ENCODE measurements at regions not wholly inside any gene's neighbourhood (a gene's known extent, or its start where the extent isn't known, plus 50 kb on each side); places are given as distances from the start of the nearest gene placed in this dataset.

DNA sequence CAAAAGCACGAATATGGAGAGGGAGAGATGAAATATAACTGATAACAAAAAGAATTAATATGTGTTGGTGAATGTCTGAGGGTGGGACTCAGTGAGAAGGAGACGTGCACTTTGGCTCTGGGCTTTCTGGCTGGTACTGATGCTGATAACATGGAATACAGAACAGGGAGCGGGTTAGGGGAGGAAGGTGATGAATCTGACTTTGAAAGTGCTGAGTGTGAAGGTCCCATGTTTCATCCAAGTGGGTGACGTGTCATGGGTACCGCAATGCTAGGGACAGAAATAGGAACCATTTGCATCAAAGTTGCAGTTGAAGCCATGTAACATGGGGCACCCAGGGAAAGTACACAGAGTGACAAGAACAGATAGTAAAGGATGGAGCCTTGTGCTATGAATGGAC, 236.6 kb upstream of the MYO3A start:
- WGBS, 2 donors (ENCODE audit: low coverage in 1 of 2): 75 to 83% methylated on average over 4 to 5 of the region's 5 CpGs
- Histone ChIP-seq H3K36me3 (no peaks in the 10 kb centered on the region), H3K4me3 (no peak overlapping the region), H3K27me3 (peaks cover 4% of the 10 kb centered on the region), H3K4me1 (peaks cover 0 to 4% (median 0%) of the 10 kb centered on the region in 3 donors), H3K27ac (no peak overlapping the region), H3K9me3 (no peaks in the 10 kb centered on the region)
- TF ChIP-seq POLR2AphosphoS5 (IDR thresholded peaks at IDR 0.05) (no peak), EP300 (IDR thresholded peaks at IDR 0.05) (no peak)
- TF ChIP-seq, protein P1, sequence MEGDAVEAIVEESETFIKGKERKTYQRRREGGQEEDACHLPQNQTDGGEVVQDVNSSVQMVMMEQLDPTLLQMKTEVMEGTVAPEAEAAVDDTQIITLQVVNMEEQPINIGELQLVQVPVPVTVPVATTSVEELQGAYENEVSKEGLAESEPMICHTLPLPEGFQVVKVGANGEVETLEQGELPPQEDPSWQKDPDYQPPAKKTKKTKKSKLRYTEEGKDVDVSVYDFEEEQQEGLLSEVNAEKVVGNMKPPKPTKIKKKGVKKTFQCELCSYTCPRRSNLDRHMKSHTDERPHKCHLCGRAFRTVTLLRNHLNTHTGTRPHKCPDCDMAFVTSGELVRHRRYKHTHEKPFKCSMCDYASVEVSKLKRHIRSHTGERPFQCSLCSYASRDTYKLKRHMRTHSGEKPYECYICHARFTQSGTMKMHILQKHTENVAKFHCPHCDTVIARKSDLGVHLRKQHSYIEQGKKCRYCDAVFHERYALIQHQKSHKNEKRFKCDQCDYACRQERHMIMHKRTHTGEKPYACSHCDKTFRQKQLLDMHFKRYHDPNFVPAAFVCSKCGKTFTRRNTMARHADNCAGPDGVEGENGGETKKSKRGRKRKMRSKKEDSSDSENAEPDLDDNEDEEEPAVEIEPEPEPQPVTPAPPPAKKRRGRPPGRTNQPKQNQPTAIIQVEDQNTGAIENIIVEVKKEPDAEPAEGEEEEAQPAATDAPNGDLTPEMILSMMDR (IDR thresholded peaks at IDR 0.05): no peak
- ATAC-seq: no peak

DNA sequence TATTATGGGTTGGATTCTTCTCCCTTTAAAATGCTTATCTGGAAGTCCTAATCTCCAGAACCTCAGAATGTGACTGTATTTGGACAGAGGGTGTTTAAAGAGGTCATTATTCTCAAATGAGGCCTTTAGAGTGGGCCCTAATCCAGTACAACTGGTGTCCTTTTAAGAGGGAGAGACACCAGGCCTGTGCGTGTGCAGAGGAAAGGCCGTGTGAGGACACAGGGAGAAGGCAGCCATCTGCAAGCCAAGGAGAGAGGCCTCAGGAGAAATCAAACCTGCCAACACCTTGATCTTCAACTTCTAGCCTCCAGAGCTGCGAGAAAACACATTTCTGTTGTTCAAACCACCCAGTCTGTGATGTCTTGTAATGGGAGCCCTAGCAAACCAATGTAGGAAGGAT, 235.4 kb upstream of the MYO3A start:
- TF ChIP-seq, protein P1 (IDR thresholded peaks at IDR 0.05): no peak
- TF ChIP-seq POLR2A (IDR thresholded peaks at IDR 0.05) (no peak), EP300 (IDR thresholded peaks at IDR 0.05) (no peak), POLR2AphosphoS5 (IDR thresholded peaks at IDR 0.05) (no peak)
- no peaks in the 10 kb centered on the region for H3K36me3 ChIP-seq
- H3K4me3 ChIP-seq: no peak overlapping the region
- ATAC-seq: no peak
- H3K9me3 ChIP-seq: no peaks in the 10 kb centered on the region
- H3K27ac ChIP-seq: no peak overlapping the region
- H3K27me3 ChIP-seq: peaks cover 4% of the 10 kb centered on the region
- H3K4me1 ChIP-seq: peaks cover 0 to 4% (median 0%) of the 10 kb centered on the region in 3 donors
- no CpG with 5 or more reads among the region's 3 CpGs for WGBS, 2 donors (ENCODE audit: low coverage in 1 of 2)

DNA sequence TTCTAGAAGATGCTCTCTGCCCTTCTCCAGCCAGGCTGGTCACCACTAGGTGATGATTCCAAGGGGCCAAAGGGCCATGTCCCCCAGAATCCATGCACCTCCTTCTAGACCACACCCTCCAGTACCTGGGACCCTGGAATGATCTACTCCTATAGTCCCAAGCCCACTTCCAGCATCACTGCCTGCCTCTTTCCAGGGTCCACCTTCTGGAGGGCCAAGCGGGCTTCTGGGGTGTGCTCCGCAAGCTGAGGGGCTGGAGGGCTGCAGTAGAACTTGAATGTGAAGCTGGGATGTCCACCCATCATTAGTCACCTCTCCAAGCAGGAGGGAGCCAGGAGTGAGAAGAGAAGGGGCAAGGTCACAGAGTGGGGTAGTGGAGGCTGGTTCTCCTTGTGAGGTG, 234.4 kb upstream of the MYO3A start:
- Histone ChIP-seq H3K4me3 (no peak overlapping the region), H3K27ac (no peak overlapping the region), H3K9me3 (no peaks in the 10 kb centered on the region), H3K36me3 (no peaks in the 10 kb centered on the region), H3K27me3 (peaks cover 4% of the 10 kb centered on the region), H3K4me1 (peaks cover 0 to 4% (median 0%) of the 10 kb centered on the region in 3 donors)
- TF ChIP-seq, protein P1 (IDR thresholded peaks at IDR 0.05): no peak
- no peak for TF ChIP-seq POLR2AphosphoS5 (IDR thresholded peaks at IDR 0.05)
- no peak for TF ChIP-seq EP300 (IDR thresholded peaks at IDR 0.05)
- no peak for TF ChIP-seq POLR2A (IDR thresholded peaks at IDR 0.05)
- WGBS, 2 donors (ENCODE audit: low coverage in 1 of 2): no CpG with 5 or more reads among the region's 2 CpGs
- ATAC-seq: no peak

DNA sequence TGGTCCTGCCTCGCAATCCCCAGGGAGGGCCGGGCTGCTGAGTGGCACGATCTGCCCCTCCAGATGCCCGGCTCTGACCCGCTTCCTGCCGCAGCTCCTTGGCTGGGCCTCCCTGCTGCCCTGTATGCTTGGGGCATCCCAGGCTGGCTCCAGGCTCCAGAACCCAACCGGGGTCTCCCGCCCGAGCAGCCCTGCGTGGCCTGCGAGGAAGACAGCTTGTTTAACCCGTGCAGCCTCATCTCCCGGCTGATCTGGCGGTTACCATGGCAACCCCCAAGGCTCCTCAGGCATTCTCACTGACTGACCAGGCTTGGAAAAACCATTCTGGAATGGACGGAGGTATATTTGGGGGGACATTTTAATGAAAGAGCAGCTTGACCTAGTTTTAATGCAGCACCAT, 232.4 kb upstream of the MYO3A start:
- no peak for TF ChIP-seq POLR2AphosphoS5 (IDR thresholded peaks at IDR 0.05)
- TF ChIP-seq EP300 (IDR thresholded peaks at IDR 0.05): no peak
- no peak for TF ChIP-seq POLR2A (IDR thresholded peaks at IDR 0.05)
- TF ChIP-seq, protein P1 (IDR thresholded peaks at IDR 0.05): no peak
- H3K4me3 ChIP-seq: no peak overlapping the region

DNA sequence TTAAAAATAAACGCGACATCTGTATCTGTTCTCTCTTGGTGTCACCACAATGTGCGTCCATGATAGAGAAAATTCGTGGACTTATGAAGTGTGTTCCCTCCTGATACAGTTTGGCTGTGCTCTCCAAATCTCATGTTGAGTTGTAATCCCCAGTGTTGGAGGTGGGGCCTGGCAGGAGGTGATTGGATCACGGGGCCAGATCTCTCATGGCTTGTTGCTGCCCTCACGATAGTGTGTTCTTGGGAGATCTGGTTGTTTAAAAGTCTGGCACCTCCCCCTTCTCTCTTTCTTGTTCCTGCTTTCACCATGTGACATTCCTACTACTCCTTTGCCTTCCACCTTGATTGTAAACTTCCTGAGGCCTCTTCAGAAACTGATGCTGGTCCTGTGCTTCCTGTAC, 229.4 kb upstream of the MYO3A start:
- peaks cover 2% of the 10 kb centered on the region for H3K27me3 ChIP-seq
- peaks cover 0 to 4% (median 0%) of the 10 kb centered on the region in 3 donors for H3K4me1 ChIP-seq
- H3K36me3 ChIP-seq: no peaks in the 10 kb centered on the region
- no peak for TF ChIP-seq POLR2AphosphoS5 (IDR thresholded peaks at IDR 0.05)
- TF ChIP-seq POLR2A (IDR thresholded peaks at IDR 0.05): no peak
- no peak for TF ChIP-seq EP300 (IDR thresholded peaks at IDR 0.05)
- TF ChIP-seq, protein P1 (IDR thresholded peaks at IDR 0.05): no peak
- no peak overlapping the region for H3K27ac ChIP-seq
- no peak overlapping the region for H3K4me3 ChIP-seq
- ATAC-seq: no peak
- WGBS, 2 donors (ENCODE audit: low coverage in 1 of 2): 61 to 70% methylated on average over 2 to 6 of the region's 6 CpGs
- H3K9me3 ChIP-seq: no peaks in the 10 kb centered on the region

More for the DNA sequence above, 232.4 kb upstream of the MYO3A start:
- no CpG with 5 or more reads among the region's 15 CpGs for WGBS, 2 donors (ENCODE audit: low coverage in 1 of 2)
- Histone ChIP-seq H3K4me1 (peaks cover 0 to 4% (median 0%) of the 10 kb centered on the region in 3 donors), H3K27ac (no peak overlapping the region), H3K36me3 (no peaks in the 10 kb centered on the region), H3K27me3 (peaks cover 4% of the 10 kb centered on the region), H3K9me3 (no peaks in the 10 kb centered on the region)
- ATAC-seq: no peak
